GM12878 (cell line): ENCODE measurements at regions not wholly inside any gene's neighbourhood (a gene's known extent, or its start where the extent isn't known, plus 50 kb on each side); places are given as distances from the start of the nearest gene placed in this dataset.
A peak's percentile ranks its signal among the peaks of the same experiment; 100 is the strongest.

Experiments
- BRCA1 ChIP-seq: IDR thresholded peaks from 2 replicates; pipeline ENCODE4 v1.6.1; 2011; ENCODE audit warnings: low read depth, low read length, improper control_type of control experiment
- EED ChIP-seq: sonication (generic); IDR thresholded peaks from 2 replicates; pipeline ENCODE4 v1.6.1; 2016; ENCODE audit warnings: antibody characterized with exemption, low read depth
- JUND ChIP-seq: IDR thresholded peaks from 2 replicates; pipeline ENCODE4 v1.6.1; 2012; ENCODE audit warnings: low read depth, mild to moderate bottlenecking, low read length, improper control_type of control experiment, moderate library complexity
- KLF5 ChIP-seq: fragments of 450-650 bp; IDR thresholded peaks from 2 replicates; pipeline ENCODE4 v1.6.1; 2014; ENCODE audit warnings: mild to moderate bottlenecking; ENCODE audit not compliant: partially characterized antibody
- MLLT1 ChIP-seq: fragments of 450-650 bp; IDR thresholded peaks from 2 replicates; pipeline ENCODE4 v1.6.1; 2016; ENCODE audit warnings: mild to moderate bottlenecking
- MTA3 ChIP-seq: IDR thresholded peaks from 2 replicates; pipeline ENCODE4 v1.6.1; 2012; ENCODE audit warnings: low read length, inconsistent platforms, borderline replicate concordance
- MYB ChIP-seq: fragments of 150-350 bp; IDR thresholded peaks from 2 replicates; pipeline ENCODE4 v1.6.1; 2014; ENCODE audit warnings: mild to moderate bottlenecking, low read depth, low read length, borderline replicate concordance
- NFXL1 ChIP-seq: fragments of 450-650 bp; IDR thresholded peaks from 2 replicates; pipeline ENCODE4 v1.6.1; 2017; ENCODE audit warnings: antibody characterized with exemption, mild to moderate bottlenecking, borderline replicate concordance
- RB1 ChIP-seq: fragments of 450-650 bp; formaldehyde crosslinking; IDR thresholded peaks from 2 replicates; pipeline ENCODE4 v1.6.1; 2017; ENCODE audit warnings: mild to moderate bottlenecking, borderline replicate concordance
- RELB ChIP-seq: fragments of 450-650 bp; IDR thresholded peaks from 2 replicates; pipeline ENCODE4 v1.6.1; 2017; ENCODE audit warnings: low read depth, mild to moderate bottlenecking, moderate library complexity
- RFX5 ChIP-seq: IDR thresholded peaks from 2 replicates; pipeline ENCODE4 v1.6.1; 2011; ENCODE audit warnings: low read depth, low read length, improper control_type of control experiment
- SKIL ChIP-seq: fragments of 450-650 bp; IDR thresholded peaks from 2 replicates; pipeline ENCODE4 v1.6.1; 2017; ENCODE audit warnings: mild to moderate bottlenecking, low read depth, inconsistent platforms; ENCODE audit not compliant: poor library complexity, severe bottlenecking
- SMC3 ChIP-seq: IDR thresholded peaks from 2 replicates; pipeline ENCODE4 v1.6.1; 2011; ENCODE audit warnings: low read length, improper control_type of control experiment, borderline replicate concordance
- TCF7 ChIP-seq: IDR thresholded peaks from 2 replicates; pipeline ENCODE4 v1.6.1; 2014; ENCODE audit warnings: antibody characterized with exemption, borderline replicate concordance
- ZBTB11 ChIP-seq: fragments of 450-650 bp; formaldehyde crosslinking; IDR thresholded peaks from 2 replicates; pipeline ENCODE4 v1.5.0; 2022; ENCODE audit warnings: mild to moderate bottlenecking, missing genetic modification characterization
- ZBTB4 ChIP-seq: fragments of 450-650 bp; formaldehyde crosslinking; IDR thresholded peaks from 2 replicates; pipeline ENCODE4 v1.4.0; 2022; ENCODE audit warnings: mild to moderate bottlenecking, moderate library complexity
- ZNF274 ChIP-seq: IDR thresholded peaks from one replicate; pipeline ENCODE4 v1.8.0; 2011; ENCODE audit not compliant: insufficient read length, insufficient read depth

GRCh38 chr10:43816351-43817321 lies 168.0 kb upstream of the ZNF32 start (continued):
- TF ChIP-seq ZBTB4 (CRISPR knock-in tag), result no peak
- no peak for TF ChIP-seq MYB
- TF ChIP-seq KLF5, result no peak
- no peak for TF ChIP-seq TCF7
- no peak for TF ChIP-seq MLLT1
- peak; percentile 8; the same call in 1 of the 2 replicates for TF ChIP-seq SMC3
- no peak for TF ChIP-seq RFX5
- TF ChIP-seq NFXL1, result no peak
- TF ChIP-seq RB1, result no peak
- TF ChIP-seq EED, result peak; percentile 86
- TF ChIP-seq ZNF274, result no peak
- TF ChIP-seq SKIL, result peak; percentile 47
- no peak for TF ChIP-seq BRCA1
- TF ChIP-seq MTA3, result no peak
- no peak for TF ChIP-seq ZBTB11
- TF ChIP-seq JUND, result no peak
- 0 out of 2 replicates have a peak, but pooled peaks have one; percentile 59 for TF ChIP-seq RELB
